ENCODE measurements at regions not wholly inside any gene's neighbourhood (a gene's known extent, or its start where the extent isn't known, plus 50 kb on each side); places are given as distances from the start of the nearest gene placed in this dataset.
"Not testable (repeated sequence)": the region's sequence is repeated elsewhere in the genome, so short reads cannot be mapped to it uniquely, and the experiment has no call there.

DNA sequence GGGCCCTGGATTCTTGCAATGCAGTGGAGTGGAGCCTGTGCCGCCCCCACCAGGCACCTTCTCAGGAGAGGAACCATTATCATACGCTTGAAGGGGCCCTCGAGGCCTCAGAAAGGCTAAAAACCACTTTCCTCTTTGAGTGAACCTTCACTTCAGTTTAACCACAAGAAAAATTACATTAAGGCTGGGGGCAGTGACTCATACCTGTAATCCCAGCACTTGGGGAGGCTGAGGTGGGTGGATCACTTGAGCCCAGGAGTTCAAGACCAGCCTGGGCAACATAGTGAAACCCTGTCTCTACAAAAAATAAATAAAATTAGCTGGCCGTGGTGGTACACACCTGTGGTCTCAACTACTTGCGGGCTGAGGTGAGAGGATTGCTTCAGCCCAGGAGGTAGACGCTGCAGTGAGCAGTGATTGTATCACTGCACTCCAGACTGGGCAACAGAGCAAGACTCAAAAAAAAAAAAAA lies 165.8 kb upstream of the GRK3 start:
- DNase-seq: not testable (repeated sequence)

DNA sequence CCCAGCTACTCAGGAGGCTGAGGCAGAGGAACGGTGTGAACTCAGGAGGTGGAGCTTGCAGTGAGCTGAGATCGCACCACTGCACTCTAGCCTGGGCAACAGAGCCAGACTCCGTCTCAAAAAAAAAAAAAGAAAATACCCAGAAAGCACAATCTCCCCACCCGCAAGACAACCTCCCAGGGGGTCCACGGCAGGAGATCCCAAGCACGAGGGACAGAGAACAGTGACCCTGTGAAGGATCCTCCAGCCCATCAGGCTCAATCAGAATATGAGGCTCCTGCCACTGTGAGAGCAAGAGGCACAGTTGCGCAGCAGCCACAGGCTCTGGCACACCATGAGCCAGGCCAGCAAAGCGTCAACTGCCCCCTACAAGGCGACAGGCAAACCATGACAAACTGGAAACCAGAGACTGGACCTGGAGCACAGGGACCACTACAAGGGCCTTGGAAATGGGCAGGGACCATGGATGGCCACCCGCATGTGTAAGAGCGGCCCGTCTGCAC lies 164.8 kb upstream of the GRK3 start:
- no peak for DNase-seq

DNA sequence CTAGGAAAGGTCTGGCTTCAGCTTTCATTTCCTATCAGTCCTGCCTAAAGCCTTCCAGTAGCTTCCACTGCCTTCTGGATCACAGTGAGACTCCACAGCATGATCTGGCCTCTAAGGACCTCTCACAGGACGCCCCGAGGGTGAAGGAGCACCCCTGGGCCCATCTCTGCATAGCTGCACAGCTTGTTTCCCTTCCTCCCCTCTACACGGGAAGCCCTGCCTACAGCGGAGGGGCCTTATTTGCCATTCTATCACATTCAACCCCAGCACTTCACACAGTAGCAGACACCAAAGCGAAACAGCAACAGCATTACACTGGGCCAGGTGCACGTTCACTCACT lies 162.3 kb upstream of the GRK3 start:
- DNase-seq: no peak

DNA sequence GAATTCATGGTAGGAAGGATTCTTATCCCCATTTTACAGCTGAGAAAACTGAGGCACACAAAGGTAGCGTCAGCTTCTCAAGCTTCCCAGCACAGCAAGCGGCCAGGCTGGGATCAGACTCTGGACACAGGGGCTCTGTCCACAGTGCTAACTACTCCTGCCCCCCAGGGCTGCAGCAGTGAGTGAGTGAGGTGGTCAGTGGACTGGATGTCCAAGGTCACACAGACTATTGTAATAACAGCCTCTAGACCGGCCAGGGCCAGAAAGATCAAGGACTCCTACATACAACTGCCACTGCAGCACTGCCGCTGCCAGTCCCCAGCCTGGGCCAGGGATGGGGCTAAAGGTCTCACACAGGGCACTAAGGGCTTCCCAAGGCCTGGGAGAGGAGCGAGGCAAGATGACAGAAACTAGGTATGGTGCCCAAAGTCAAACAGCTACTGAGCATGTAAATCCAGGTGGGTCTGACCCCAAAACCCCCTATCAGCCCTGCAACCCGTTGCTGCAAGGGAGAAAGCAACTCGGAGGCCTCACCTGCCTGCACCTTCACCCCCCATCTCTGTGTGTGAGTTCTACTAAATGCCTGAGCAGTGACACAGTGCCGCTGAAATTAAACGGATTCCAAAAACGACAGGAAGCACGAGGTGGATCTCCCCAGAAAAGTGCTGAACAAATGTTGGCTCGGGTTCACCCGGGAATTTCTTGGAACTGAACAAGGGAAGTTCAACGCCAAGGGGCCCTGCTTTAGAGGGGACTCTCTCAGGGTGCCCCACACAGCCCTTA lies 161.8 kb upstream of the GRK3 start:
- DNase-seq: no peak

- no peak for DNase-seq
Observed at GRCh38 chr22:25403284-25403810, 161.1 kb upstream of the GRK3 start.

DNA sequence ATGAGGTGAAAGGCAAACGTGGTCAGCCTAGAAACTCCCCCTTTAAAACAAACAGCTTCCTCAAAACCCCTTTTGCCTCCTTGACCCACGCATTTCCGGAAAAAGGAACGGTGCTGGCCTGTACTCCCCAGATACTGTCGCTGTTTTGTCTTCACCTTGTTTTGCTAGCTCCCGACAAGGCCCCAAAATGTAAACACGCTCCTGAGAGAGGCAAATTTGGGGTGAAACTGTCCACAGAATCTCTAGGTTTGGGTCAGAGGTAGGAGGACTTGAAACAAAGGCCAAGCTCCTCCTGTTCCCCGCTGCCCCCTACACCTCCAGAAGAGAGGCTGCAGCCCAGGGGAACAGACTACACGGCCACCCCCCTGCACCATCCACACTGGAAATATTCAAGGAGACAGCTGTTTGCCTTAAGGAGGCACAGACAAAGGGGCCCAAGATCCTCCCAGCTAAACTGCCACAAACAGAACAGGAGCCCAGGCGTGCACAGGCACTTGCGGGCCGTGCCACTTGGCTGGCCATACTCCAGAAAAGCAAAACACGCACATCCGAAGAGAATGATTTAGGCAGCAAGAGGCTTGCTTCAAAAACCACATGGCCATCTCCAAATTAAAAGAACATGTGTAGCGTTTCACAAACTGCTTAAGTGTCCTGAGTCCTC lies 160.5 kb upstream of the GRK3 start:
- no peak for DNase-seq

DNA sequence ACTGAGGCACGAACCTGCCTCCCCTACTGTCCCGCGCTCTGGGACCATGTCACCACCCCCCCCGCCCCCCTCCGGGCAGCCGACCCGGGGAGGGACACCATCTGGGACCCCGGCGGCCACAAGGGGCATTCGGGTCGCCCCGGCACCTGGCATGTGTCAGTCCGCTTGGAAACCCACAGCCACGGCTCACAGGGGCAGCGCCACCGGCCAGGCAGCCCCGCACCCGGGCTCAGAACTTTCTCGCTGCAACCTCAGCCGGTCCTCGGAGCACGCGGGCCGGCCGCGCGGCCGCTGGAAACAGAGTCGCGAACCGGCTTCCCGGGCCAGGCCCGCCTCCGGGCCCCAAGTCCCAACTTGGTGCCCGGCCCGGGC lies 159.9 kb upstream of the GRK3 start:
- no peak for DNase-seq

- DNase-seq: peak; percentile 74
Observed at GRCh38 chr22:25404928-25405816, 159.3 kb upstream of the GRK3 start.

GRCh38 chr22:25405841-25406509 lies 158.5 kb upstream of the GRK3 start:
- DNase-seq: no peak

DNA sequence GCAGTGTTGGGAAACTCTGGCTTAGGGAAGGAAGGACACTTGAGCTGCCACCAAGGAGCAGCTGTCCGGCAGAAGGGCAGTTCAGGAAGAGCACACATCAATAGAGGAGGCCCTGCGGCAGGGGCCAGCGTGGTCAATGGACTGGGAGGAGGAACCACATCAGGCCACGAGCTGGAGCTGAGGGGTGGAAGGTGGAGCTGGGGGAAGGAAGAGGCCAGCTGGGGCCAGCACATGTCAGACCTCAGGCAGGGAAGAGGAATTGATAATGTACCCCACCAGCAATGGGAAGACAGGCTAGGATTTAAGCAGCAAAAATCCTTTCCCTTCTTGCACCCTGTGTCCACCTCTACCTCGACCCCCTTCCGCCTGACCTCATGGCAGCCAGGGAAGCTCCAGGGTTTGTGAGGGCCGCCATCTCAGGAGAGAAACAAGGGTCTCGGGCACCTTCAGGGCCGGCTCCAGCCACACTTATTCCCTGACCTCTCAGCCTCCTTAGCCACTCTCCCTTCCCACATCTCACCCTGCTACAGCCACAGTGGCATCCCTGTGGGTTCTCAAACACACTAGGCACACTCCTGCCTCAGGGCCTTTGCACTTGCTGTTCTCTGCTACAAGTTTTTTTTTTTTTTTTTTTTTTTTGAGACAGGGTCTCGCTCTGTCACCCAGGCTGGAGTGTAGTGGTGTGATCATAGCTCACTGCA lies 157.8 kb upstream of the GRK3 start:
- DNase-seq: no peak

DNA sequence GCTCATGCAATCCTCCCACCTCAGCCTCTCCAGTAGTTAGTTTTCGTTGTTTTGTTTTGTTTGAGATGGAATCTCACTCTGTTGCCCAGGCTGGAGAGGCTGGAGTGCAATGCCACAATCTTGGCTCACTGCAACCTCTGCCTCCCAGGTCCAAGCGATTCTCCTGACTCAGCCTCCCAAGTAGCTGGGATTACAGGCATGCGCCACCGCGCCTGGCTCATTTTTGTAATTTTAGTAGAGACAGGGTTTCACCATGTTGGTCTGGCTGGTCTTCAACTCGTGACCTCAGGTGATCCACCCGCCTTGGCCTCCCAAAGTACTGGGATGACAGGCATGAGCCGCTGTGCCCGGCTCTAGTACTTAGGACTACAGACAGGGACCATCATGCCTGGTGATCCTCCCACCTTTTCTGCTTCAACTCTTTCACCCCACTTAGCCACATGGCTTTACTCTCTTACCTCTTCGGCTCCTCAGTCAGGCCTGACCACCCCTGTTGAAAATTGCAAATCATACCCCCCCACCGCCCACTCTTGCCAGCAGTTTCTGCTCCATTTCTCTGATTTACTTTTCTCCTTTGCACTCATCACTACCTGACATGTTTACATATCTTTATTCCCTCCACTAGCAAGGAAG lies 157.1 kb upstream of the GRK3 start:
- no peak for DNase-seq

DNA sequence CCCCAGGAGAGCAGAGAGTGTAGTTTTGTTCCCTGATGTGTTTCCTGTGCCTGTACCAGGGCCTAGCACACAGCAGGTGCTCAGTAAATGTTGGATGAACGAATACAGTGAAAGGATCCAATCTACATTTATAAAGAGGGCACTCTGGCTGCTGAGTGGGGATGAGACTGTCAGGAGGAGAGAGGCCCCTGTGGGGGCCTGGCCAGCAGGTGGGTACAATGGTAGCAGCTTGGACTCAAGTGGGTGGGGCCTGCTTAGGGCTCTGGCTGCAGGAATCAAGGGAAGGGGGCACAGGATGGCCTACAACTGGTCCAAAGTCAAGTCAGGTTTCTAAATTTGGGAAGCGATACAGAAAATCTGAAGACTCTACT lies 156.6 kb upstream of the GRK3 start:
- no peak for DNase-seq

GRCh38 chr22:25409240-25409639 lies 155.2 kb upstream of the GRK3 start:
- no peak for DNase-seq

DNA sequence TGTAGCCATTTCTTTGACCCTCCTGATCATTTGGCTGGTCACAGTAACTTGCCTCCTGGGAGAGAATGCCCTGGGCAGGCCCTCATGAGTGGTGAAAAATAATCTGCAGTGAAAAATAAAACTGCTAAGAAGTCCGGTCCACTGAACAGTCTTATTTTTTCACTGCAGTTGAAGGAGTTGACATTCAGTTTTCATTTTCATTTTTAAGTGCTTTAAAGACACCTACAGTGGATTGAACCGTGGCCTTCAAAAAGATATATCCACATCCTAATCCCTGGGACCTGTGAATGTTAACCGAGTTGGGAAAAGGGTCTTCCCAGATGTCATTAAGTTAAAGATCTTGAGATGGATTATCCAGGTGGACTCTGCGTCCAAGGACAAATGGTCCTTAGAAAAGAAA lies 153.6 kb upstream of the GRK3 start:
- no peak for DNase-seq

- no peak for DNase-seq
Observed at GRCh38 chr22:25413620-25414019, 150.9 kb upstream of the GRK3 start.

DNA sequence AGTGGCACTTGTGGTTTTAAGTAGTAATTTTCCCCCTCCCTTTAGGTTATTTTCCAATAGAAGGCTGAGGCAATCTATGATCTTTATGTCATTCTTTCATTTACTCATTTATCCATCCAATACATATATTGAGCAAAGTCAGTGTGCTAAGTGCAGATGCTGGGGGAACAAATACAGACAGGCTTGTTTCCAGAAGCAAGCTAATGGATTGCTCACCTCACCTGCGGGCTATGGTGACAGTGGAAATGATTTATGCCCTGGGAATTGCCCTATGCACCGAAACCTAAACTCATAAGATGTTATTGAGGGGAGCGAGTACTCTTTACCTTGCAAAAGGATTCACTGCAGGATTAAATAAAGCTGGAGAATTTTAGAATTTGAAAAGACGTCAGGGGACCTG lies 148.7 kb upstream of the GRK3 start:
- DNase-seq: not testable (repeated sequence)

DNA sequence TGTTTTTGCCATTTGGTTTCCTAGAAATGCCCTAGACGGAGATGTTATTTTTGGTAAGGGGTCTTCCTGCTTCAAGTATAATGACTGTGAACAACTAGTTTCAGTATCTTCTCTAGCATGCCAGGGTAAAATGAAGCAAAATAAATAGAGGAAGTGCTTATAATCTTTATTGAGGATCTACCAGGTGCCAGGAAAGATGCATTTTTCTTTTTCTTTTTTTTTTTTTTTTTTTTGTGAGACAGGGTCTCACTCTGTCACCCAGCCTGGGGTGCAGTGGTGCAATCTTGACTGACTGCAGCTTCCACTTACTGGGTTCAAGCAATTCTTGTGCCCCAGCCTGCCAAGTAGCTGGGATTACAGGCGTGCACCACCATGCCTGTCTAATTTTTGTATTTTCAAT lies 146.6 kb upstream of the GRK3 start:
- not testable (repeated sequence) for DNase-seq

DNA sequence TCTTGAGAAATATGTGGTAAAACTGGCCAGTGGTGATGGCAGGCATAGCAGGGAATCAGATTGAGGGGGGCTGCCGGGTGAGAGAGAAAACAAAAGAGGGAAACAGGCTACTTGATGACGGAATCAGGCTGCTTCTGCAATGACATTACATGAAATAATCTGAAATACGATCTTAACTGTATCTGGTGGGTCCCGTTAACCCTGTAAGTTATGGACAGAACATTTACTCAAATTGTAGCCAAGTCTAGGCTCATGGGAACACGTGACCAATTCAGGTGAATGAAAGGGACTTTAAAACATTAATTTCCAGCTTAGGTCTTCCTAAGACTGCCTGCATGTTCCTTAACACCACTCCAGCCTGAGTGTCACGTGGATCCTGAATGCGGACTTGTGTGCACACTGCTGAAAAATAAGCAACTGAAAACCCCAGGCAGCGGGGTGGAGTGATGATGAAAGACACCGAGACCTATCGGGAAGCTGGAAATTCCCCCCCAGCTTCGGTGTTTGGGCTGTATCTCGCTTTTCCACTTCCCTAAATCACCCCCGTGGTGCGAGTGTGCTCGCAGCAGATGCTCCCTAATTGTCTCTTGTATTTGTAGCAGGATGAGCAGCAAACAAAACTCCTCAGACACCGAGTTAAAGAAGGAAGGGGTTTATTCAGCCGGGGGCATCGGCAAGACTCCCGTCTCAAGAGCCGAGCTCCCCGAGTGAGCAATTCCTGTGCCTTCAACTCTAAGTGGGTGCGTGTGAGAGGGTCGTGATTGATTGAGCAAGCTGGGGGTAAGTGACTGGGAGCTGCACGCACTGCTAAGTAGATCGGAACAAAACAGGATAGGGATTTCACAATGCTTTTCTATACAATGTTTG lies 145.0 kb upstream of the GRK3 start:
- DNase-seq: no peak

- not testable (repeated sequence) for DNase-seq
Observed at GRCh38 chr22:25420114-25420441, 144.4 kb upstream of the GRK3 start.

DNA sequence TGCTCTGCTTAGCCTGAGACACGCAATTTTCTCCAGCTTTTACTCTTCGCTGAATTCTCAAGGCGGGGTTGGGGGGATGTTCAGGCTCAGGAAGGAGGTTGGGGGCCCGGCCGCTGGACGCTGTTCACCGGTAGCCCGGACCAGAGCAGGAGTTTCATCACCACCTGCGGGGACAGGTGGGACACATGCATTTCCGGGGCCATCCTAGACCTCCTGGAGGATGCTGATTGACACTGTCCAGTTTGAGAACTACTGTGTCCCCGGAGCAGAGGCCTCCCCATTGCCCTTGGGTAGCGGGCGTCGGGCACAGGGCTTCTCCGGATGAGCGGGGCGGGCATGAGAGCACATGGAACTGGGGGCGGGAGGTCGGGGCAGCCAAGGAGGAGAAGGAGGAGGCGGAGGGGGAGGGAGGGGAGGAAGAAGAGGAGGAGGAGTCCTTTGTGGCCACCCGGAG lies 144.0 kb upstream of the GRK3 start:
- DNase-seq: no peak
